Stimulated activated CD4-positive, alpha-beta T cell treated with anti-CD3 and anti-CD28 coated beads, Interleukin-12 subunit alpha, Interleukin-12 subunit beta, amount 100 ng/mL, for 48 hours (primary cell): ENCODE measurements at regions not wholly inside any gene's neighbourhood (a gene's known extent, or its start where the extent isn't known, plus 50 kb on each side); places are given as distances from the start of the nearest gene placed in this dataset.
A peak's percentile ranks its signal among the peaks of the same experiment; 100 is the strongest.

ENCODE experiments used
- DNase-seq, 3 donors: peaks; one replicate each; pipeline ENCODE4 v3.0.0-alpha.2; 2020; ENCODE audit warnings: low read depth in 2 of 3, low spot score in 1 of 3

GRCh38 chr1:114315631-114316030 is 162.0 kb upstream of the SYT6 start:
- no peak for DNase-seq

- DNase-seq = no peak
These were observed 160.9 kb upstream of the SYT6 start for GRCh38 chr1:114314576-114314975.

DNA sequence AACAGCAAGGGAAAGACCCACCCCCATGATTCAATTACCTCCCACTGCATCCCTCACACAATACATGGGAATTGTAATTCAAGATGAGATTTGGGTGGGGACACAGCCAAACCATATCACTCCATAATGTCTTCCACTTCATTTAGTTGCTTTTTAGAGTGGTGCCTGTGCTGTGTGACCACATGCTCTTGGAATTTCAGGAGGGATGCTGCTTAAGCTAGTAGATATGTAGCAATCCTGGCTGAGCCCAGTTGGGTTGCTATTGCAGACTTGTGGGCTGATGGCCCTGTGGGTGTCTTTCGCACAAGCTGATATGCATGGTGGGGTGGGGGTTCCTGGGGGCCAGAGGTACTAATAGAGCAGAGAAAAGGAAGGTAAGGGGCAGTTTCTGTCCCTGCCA is 160.4 kb upstream of the SYT6 start:
- no peak for DNase-seq

GRCh38 chr1:114310695-114311271 is 157.1 kb upstream of the SYT6 start:
- no peak for DNase-seq

GRCh38 chr1:114302821-114303220 is 149.2 kb upstream of the SYT6 start:
- DNase-seq = no peak

DNA sequence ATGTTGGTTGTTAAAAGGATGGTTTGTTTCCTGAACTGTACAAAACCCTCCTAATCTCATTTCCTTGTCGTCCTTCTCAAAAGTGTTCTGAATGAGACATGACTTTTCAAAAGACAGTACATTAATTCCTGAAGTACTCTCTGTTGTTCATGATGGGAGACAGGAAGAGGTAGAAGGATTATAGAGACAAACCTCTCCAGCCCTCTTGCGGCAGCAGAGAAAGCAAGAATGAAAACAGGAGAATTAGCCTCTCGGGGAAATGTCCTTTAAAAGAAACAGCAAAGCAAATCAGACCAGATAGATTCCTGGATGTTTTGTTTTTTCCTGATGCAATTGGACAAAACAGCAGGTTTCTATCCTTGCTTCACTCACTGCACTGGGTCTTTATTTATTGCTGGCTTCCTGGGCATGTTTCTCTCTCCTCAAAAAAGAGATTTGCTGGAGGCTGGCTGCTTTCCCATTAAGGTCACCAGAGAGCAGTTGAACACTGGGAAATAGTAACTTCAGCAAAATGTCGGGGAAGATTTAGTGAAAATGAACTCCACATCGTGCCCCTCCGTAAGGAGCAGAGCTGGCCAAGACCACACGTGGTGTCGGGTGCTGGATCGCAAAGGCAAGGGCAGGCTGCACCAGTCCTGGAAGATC is 145.8 kb upstream of the SYT6 start:
- DNase-seq = no peak

DNA sequence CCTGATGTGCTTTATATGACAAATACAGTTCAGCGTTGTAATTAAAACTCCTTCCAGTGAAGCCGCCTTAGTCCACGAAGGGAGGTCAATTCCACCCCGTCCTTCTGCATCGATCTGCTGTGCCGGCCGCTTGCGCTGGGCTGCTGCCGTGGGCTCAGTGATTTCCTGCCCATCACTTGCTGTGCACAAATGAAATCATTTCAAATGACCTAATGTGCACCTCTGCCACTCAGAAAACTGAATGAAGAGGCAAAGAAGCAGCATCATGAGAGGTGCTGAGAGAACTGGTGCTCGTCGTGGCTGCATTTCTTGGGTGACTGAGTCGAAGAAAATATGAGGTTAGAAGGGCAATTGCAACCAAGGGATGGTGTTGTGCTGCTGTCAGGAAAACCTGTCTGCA is 144.3 kb upstream of the SYT6 start:
- DNase-seq = no peak

DNA sequence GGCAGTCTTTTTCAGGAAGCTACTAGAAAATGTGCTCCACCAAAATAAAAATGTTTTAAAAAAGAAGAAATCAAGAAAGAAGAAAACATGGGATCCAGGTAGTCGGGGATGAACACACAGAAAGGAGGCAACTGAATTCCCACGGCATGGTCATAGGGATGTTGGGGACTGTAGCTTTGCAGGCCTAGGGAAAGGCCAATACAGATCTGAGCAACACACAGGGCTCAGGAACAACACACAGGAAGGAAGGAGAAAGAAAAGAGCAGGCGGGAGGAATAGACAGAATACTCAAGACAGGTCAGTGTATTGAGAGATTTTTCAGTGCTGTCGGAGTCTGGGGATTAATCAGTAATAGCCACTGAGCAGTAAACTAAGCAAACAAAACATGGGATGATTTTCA is 142.7 kb upstream of the SYT6 start:
- DNase-seq = no peak

DNA sequence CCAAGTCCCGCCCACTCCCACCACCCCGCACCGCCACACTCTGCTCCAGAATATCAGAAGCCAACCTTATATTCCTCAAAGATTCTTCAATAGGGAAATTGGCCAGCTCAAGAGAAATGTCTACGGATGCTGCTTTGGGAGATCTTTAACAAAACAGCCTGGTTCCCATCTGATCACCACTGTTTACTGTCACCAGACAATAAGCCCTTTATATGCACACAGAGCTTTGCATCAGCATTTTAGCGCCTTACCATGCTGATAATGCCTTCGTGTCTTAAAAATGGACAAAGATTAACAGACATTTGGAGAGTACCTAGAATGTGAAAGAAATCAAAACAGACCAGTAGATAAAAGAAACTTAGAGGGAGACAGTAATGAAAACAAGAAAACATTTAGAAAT is 141.7 kb upstream of the SYT6 start:
- no peak for DNase-seq

DNA sequence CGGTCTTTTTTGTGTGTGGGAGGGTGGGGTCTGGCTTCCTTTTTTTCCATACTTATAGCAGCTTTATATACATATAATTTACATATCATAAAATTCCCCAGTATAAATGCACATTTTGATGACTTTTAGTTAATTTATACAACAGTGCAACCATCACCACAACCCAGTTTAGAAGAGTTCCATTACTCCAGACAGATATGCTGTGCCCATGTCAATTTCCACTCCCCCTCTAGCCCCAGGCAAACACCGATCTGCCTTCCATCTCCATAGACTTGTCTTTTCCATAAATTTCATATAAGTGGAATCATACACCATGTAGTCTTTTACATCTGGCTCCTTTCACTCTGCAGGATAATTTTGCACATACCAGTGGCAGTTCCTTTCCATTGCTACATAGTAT is 139.2 kb upstream of the SYT6 start:
- DNase-seq = no peak

GRCh38 chr1:114292194-114292593 is 138.5 kb upstream of the SYT6 start:
- no peak for DNase-seq

DNA sequence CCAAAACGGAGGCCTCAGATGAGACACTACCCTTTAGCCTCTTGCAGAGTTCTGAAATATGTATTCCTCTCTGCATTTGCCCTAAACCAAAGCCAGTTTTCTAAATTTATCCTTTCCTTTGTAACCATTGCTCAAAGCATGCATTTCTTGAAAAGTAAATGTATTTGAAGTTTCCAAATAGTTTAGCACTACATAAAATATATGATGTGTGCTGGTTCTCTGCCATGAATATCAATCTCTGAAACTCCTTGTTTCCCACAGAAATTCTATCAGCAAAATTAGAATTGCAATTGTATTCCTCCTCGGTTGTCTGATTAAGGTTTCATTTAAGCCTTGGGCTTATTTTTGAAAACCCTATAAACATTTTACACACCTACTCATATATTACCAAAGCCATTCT is 137.1 kb upstream of the SYT6 start:
- no peak for DNase-seq

DNA sequence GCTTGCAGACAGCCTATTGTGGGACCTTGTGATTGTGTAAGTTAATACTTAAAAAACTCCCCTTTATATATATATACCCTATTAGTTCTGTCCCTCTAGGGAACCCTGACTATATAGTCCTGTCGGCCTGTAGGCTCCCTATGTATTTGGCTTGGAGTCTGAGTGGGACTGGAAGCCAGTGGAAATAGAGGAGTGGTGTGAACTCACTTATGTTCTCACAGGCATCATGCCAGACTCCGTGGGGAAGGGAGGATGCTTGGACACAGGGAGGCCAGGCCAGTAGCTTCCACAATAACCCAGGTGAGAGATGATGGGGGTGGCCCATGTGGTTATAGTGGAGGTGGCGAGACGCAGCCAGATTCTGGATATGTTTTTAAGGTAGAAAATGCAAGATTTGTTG is 136.7 kb upstream of the SYT6 start:
- no peak for DNase-seq

- DNase-seq = no peak
These were observed 136.2 kb upstream of the SYT6 start for GRCh38 chr1:114289824-114290223.

- no peak for DNase-seq
These were observed 135.6 kb upstream of the SYT6 start for GRCh38 chr1:114289306-114289705.

DNA sequence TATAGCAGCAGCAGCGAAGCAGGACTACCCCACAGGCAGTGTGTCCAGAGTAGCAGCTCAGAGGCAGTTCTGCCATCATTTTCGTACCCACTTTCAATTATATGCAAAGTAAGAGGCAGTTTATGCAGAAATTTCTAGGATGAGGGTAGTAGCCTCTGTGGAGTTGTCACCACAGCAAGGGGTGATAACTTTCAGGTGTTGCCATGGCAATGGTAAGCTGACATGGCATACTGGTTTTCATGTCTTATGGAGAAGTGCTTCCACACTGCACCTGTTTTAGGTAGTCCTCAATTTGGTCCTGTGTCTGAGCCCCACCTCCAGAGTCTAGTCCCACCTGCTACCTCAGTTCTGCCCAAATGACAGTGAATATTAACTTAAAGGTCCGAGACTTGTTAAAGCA is 133.3 kb upstream of the SYT6 start:
- no peak for DNase-seq

- no peak for DNase-seq
These were observed 132.5 kb upstream of the SYT6 start for GRCh38 chr1:114286179-114286578.

DNA sequence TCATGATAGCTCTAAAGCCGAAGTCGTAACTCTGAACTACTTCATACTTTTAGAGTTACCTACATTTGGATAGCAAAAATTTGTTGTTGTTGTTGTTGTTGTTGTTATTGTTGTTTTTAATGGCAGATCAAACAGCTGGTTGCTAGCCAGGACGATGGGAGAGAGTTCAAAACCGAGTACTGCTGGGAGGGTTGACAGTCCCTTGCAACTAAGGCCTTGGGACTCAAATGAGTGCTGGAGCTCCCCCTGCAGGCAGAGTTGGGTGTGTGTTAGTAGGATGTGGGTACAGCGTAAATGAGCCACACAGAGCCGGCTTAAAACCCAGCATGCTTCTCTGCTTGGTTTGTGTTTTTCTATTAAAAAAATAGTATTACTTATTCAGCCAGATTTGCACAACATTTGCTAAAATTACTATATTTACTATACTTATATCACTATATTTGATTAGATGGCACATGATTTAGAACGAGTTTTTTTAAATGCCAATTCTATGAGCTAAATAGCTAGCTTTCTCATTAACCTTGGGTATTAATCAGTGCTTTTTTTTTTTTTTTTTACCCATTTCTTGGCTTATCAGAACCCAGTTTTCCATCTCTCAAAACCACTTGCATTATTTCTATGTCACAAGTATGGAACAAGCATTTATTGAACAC is 129.2 kb upstream of the SYT6 start:
- peak; percentile 69 to 82 (median 79) for DNase-seq

- DNase-seq = no peak
These were observed 125.2 kb upstream of the SYT6 start for GRCh38 chr1:114278911-114279310.

DNA sequence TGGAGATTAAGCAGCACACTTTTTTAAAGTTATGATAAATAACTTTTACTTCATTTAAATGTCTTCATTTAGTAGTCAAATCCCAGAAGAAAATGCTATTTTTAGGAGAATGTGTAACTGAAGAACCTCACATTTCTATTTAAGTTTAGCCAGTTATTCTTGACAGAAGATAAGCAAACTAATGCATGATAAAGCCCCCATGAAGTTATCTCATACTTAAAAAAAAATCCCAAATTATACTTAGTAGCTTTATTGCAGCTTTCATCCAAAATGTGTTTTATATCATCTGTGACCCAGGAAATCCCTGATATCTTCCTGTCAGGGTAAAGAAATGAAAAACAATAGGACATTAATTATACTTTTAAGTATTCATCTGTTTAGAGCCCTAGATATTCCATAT is 124.8 kb upstream of the SYT6 start:
- no peak for DNase-seq

GRCh38 chr1:114274621-114275317 is 121.1 kb upstream of the SYT6 start:
- DNase-seq = no peak

- no peak for DNase-seq
These were observed 118.9 kb upstream of the SYT6 start for GRCh38 chr1:114272593-114272992.
